T-helper 2 cell (primary cell): ENCODE measurements at regions not wholly inside any gene's neighbourhood (a gene's known extent, or its start where the extent isn't known, plus 50 kb on each side); places are given as distances from the start of the nearest gene placed in this dataset.

ENCODE experiments used
- DNase-seq, 5 experiments: peaks; one replicate each; pipeline versions ENCODE4 v3.0.0 to v3.0.0-alpha.2; 2012 to 2022

DNA sequence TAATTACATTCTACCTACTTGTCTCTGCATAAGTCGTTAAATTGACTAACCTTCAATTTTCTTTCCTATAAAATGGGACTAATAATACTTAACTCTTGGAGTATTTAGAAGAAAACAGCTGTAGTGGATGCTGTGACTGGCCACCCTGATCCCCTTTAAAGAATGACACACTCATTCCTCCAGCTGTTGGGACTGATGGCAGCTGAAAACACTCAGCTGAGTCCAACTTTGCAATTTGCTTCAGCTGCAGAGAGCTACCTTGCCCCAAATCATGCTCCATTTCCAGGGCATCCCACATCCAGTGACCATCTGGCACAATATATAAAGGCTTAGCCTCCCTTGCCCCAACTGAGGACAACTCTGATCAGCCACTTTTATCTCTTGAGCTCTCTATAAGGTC, 89.1 kb downstream of the MID1IP1 start:
- DNase-seq, result no peak

DNA sequence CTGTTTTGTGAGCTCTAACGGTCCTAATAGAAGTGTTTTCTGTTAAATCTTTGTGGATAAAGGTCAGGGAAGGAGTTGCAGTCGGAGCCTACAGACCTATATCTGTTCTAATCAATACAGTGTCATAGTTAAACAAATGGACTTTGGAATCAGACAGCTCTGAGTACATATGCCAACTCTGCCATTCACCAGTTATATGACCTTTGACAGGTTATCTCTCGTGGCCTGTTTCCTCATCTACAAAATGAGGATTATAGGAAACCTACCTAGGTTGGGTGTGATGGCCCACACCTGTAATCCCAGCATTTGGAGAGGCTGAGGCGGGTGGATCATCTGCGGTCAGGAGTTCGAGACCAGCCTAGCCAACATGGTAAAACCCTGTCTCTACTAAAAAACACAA, 89.7 kb downstream of the MID1IP1 start:
- DNase-seq, result no peak

DNA sequence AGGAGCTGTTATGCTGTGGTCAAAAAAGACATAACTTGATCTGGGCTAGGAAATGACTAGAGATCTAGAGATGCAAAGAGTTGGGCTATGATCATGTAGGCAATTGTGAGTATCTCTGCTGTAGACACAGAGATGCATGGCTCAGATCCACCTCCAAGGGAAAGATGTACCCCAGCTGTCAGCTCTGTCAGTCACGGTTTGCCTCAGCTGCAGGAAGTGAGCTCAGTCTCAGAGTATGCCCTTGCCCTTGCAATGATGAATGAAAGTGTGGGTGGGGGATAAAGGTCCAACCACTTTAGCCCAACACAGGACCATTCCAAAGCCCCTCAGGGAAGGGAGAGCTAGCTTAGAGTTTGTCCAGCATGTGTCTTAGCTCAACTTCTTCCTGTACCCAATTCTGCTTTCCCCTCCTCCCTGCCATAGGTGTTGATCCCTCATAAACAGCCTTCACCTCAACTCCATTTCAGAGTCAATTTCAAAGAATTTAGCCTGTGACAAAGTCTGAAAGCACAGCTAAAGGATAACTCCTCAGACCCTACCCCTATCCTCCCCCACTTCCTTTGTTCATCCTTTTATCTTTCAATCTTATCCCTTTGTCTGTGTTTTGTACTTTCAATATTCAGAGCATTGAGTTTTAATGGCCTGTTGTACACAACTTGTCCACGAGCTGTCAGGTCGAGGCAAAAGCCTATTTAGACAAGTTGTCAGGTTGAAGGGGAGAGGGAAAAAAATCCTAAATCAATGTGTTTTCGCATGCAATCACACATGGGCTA, 90.6 kb downstream of the MID1IP1 start:
- peak in 1 of 5 experiments; percentile 70 for DNase-seq

DNA sequence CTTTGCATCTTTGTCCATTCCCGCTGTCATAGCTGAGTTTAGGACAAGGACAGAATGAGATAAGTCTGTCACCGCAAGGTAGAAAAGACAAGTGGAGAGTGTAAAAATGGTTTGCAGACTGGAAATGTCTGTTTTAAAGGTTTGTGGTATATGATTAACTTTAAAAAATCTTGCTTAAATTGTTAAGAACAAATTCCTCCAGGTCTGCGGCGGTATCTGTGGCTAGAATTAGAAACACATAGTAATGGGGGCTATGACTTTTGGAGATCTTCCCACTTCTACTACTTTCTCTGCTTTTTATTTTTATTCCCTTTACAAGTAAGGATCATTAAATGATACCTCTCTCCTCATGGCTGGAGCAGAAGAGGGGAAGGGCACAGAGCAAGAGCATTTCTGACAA, 92.2 kb downstream of the MID1IP1 start:
- no peak for DNase-seq

DNA sequence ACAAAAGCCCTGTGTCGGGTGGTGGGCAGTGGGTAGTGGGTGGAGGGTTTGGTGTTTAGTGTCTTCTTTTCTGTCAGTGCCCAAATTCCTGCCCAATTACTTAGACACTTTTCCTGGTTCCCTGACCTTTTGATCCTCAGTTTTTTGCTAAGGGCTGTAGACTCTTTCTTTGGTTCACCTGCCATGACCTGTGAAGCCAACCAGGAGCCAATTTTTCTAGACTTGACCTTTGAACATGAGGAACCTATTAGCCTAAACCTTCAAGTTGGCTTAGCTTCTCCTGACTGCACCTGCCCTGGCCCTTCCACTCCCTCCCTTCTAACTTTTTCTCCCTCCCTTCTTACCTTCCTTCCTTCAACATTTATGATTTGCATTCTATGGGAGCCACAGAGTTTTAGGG, 94.5 kb downstream of the MID1IP1 start:
- no peak for DNase-seq

DNA sequence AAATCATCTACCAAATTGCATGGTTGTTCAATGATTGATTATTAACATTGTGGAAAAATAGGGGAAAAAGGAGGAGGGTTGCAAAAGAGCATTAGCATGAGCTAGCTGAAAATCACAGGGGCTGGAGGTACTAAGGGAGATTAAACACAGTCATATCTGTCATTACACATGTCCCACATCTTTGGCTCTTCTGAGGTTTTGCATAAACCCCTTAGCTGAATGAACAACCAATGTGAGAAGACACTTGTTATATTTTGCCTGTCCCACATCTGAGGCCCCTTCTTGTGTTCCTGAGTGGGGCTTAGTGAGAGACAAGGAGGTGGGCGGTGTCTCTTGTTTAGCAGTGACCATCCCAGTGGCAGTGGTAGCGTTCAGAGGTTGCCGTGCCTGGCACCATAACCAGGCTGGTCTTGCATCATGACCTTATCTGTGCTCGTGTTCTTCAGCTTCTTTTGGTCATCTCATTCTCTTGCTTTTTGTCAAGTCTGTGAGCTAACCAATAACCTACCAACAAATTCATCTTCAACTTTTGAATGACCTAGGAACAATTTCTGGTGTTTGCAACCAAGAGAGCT, 95.6 kb downstream of the MID1IP1 start:
- DNase-seq, result no peak

DNA sequence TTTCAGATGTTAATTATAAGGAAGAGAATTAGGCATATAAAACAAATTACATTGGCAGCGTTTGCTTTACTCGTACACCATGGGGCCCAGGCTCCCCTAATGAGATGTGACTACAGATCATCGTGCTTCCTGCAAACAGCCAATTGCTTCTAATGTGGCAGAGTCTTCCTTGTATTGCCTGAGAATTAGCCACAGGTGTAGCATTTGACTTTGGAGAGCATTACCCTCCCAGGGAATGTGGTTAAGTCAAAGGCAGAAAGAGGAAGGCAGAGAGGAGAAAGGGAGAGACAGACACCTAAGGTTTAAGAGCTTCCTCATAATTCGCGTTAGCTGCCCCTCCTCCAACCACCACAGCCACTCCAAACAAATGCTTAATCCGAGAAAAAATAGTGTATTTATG, 97.0 kb downstream of the MID1IP1 start:
- no peak for DNase-seq

DNA sequence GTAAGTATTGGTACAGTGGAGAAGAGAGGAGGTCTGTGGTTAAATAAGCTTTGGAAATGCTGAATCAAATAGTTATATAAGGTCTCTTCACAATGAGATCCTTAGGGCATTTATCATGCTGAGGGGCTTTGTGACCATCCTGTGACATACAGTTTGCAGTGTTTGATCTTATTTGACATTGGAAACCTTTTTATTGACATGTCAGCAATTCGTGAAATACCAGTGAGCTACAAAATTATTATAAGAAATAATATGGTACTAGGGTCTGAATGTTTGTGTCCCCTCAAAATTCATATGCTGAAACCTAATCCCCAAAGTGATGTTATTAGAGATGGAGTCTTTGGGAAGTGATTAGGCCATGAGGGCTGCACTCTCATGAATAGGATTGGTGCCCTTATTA, 98.4 kb downstream of the MID1IP1 start:
- no peak for DNase-seq

DNA sequence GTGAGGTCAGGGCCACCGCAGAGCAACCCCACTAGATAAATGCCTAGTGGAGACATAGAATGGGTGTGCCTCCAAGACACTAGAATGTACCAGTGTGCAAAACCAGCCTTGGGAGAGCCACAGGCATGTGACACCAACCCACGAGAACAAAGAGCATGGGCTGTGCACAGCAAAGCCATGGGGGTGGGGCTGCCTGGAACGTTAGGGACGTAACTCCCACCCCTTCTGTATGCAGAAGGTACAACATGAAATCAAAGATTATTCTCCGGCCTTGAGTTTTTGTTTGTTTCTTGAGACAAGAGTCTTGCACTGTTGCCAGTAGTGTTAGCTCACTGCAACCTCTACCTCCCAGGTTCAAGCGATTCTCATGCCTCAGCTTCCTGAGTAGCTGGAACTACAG, 99.5 kb downstream of the MID1IP1 start:
- DNase-seq, result no peak

DNA sequence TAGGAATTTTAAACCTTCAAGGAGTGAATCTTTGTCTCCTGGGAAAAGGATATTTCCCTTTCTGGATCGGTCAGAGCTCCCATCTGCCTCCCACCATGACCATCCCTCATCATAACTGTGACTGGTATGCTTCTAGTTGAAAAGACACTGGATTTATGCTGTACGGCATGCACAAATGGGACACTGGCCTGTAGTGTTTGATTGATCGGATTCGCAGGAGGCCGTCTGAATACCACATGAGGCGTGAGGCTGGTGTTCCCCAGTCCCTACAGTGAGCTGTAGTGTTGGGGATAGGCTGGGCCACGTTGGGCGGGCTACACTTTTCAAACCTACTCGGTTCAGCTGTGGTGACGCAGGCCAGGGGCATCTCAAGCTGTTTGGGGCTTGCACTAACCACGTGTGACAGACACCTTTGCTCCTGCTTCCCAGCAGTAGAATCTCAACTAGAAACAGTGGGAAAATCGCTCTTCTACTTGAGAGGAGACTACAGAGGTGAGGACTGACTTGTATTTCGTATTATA, 101.8 kb downstream of the MID1IP1 start:
- no peak for DNase-seq

DNA sequence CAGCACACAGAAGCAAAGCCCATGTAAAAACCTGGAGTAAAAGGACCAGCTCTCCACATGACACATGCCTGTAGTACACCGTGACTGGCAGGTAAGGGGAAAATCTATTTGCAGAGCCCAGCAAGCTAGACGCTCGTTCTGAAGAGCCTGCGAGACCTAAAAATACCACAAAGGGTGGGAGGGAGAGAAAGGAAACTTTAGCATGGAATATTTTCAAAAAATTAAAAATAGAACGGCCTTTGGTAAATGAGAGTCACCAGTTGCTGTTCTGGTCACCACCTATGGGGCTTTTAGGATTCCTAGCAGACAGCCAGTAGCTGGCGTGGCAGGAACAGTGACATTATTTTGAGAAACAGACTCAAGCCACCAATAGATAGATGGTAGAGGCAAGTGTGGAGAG, 115.5 kb downstream of the MID1IP1 start:
- no peak for DNase-seq

DNA sequence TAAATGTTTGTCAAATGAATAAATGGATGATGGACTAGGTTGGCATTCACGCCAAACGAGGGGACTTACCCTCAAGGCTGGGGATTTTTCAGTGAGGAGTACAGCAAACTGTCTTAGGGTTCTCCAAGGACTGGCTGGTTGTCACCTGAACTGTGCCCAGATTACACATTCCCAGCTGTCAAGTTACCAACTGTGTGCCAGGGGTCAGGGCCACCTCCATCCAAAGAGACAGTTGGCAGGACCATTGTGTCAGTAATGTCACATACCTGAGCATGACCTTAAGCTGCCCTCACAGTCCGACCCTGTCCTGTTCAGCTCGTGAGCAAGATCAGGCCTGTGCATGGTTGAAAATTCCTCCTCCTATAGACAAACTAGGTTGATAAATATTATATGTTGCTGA, 116.7 kb downstream of the MID1IP1 start:
- DNase-seq, result no peak

DNA sequence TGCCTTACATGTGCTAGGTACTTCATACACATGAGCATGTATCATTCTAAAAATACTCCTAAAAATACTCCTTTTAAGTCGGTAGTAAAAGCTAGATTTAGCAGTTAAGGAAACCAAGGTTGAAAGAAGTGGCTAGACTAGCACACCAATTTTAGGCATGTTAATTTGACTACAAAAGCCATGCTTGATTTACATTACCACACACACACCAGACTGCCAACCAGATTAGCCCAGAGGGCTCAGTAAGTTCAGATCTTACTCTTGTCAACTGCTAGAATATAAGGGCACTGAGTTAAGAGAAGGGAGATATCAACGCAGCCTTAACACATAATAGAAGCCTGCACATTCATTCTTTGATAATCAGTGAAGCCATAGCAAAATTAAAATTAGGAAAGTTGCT, 117.9 kb downstream of the MID1IP1 start:
- DNase-seq, result no peak

DNA sequence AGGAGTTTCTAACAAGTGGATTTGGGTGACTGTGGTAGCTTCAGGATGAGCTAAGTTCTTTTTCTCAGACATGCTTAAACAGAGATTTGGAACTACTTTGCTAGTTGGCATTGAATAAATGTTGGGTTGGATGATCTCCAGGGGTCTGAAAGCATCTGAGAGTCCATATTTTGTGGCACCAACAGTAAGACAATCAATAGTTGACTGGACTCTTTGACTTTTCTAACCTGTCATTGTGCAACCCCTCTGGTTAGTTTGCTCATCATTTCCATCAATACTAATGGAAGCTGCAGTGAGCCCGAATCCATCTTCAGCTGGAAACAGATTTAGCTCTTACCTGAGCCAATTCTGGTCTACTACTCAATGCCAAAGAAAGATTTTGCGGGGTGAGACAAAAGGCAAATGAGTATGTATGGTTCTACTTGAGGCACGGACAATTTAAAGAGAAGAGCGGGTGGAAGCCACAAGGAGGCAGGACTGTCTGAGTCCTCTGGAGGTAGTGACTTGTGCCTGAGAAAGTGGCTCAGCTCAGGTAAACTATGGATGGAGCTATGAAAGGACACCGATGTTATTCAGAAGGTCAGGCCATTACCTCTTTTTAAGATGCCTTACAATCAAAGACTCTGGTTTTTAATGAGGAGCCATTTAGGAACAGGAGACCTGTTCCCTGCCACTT, 118.7 kb downstream of the MID1IP1 start:
- no peak for DNase-seq

DNA sequence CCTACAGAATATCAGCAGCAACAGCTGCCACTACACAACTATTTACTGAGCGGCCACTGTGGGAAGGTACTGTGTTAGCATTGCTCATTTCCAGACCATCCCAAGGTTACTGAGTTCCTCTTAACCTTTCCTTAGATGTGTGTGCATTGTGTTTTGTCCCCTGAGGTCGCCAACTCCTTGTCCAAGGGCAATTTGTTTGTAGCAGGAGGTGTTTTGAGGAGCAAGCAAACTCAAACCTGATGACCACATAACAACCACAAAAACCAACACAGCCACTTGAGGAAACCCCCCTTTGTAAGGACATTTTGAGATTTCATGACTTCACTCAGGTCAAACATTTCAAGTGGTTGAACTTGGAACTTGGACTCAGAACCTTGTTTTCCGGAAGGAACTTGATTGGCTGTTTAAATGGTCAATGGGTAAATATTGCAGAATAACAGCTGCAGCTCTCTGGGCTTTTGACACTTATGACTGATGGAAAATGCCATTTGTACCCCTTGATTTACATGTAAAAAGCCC, 122.3 kb downstream of the MID1IP1 start:
- no peak for DNase-seq

DNA sequence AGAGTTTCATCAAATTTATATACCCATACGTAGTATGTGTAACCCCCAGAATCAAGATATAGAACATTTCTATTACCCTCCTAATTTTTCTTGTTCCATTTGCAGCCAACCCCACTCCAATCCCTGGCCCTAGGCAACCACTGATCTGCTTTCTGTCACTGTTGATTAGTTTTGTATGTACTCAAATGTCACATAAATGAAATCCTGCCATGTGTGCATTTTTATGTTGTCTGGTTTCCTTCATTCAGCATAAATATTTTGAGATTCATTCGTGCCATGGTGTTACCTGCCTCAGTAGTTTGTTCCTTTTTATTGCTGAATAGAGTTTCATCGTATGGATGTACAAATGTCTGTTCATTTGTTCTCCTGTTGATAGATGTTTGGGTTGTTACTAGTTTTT, 126.3 kb downstream of the MID1IP1 start:
- no peak for DNase-seq

DNA sequence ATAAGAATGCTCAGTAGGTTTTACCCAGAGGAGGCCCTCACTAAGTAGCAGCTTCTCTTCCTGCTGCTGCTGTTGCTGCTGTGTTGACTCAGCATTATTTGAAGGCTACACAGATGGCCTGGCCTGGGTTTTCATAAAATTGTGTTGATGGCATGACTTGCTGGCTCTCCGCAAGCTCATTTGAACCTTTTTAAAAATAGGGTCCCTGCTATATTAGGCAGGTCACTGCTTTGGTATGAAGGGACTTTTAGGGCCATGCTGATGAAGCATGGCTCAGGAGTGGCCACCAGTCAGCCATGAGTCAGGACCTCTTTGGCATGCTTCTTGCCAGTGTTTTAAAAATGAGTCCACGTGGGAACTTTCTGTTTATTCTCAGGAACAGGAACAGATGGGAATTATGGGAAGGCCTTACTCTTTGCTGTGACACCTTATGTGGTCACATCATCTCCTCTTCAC, 128.7 kb downstream of the MID1IP1 start:
- DNase-seq, result no peak

DNA sequence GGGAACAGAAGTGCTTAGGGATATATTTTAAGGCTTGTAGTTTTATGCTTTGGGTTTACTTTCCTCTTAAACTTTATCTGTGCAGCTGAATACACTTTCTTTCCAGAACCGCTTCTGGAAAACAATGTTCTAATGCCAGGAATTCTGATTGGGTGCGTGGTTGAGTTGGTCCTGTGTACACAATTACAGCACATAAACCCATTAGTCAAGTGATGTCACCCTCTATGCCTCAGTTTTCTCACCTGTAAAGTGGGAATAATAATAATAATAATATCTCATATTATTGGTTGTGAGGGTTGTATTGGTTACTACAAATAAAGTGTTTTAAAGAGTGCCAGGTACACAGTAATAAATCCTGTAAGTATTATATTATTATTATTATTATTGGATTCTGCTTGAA, 129.2 kb downstream of the MID1IP1 start:
- no peak for DNase-seq

DNA sequence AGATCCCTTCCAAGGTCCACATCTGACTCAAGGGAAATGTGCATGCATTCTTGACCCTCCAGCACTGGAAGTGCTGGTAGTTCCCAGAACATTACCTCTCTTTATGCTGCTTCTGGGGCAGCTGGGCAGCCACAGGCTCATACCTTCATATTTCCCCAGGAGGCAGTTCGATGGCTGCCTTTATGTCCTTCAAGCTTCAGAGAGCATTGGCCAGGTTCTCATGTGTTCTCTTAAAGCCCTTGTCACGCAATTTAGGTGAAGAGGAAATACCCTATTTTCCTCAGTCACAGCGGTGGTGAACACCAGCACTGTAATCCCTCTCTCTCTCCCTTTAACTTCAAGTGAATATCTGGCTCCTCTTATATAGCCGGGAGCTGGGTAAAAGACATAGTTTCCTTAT, 134.3 kb downstream of the MID1IP1 start:
- DNase-seq, result no peak

DNA sequence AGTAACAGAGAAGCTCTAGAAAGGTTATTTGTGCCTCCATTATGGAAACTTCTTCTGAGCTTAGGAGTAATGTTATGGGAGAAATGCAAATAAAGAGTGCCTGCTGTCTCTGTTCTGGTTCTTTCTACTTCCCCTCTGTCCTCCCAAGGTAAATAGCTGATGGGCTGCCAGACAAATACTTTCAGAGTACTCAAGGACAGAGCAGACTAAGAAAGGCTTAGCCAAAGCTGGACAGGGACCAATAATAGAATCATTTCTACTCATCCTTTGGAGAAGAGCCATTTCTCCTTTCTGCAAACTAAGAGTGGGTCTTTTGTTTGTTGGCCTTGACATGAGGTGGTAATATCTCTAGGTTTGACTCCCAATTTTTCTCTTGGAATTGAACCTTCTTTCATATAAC, 136.1 kb downstream of the MID1IP1 start:
- DNase-seq, result no peak

DNA sequence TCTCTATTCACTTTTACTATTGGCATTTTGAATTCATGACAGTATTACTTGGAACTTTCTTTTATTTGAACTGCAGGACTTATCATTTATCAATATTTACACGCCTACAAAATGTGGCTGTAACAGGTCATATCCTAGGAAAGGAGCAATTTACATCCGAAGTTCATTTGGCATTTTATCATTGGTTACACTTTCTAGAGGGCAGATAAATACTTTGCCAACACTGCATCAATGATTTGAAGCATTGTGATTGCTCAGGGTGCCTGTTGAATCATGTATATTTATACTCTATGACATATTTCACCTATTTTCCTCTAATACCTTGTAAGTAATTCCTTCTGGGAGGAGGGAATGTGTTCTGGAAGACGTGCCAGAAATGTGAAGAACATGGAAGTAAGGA, 136.7 kb downstream of the MID1IP1 start:
- DNase-seq, result no peak

DNA sequence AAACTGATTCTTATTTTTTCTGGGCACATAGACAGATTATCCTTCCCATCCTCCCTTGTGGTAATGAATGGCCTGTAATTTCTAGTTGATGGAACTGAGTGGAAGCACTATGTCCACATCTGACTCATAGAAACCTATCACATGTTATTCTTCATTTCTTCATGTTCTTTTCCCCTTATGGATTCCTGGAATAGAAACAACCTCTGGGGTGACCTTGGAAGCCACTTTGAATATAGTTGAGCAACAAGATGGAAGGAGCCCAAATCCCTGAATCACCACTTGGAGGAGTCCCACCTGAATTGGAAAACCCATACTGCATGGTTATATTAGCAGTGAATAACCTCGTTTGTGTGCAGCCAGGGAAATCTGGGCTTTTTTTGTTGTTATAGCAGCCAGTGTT, 137.8 kb downstream of the MID1IP1 start:
- no peak for DNase-seq

DNA sequence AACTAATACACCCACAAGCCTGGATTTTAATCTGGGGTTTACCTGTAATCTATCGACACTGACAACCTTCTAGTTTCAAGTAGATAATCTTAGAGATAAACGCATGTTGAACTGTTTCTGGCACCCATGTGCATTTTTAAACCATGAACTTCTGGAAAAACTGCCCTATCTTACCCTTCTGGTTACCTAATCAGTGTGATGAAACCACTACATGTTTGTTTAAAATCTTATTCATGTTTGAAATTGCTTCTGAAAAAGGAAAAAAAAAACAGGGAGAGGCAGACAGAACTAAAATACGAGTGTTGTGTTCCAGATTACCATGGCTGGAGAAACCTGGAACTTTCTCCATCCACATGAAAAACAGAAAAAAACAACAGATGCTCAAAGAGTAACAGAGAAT, 139.3 kb downstream of the MID1IP1 start:
- no peak for DNase-seq

DNA sequence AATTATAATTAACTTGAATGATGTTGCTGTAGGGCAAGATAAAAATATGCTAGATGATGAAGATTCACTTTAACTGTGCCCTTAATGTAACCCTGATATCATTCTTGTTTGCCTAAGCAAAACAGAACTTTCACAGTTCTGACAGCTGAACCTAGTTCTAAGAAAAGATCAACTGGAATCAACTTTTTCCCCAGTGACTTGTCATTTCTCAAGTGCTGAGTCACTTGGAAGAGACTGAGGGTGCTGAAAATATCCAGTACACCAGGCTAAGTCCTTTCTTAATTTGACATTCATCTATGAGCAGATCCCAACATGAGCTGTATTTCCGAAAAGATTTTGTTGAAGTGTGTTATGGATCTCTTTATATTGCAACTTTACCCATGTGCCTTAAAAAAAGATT, 140.4 kb downstream of the MID1IP1 start:
- no peak for DNase-seq
